Neural cell (in vitro differentiated cells): ENCODE measurements at regions not wholly inside any gene's neighbourhood (a gene's known extent, or its start where the extent isn't known, plus 50 kb on each side); places are given as distances from the start of the nearest gene placed in this dataset.

ENCODE experiments used
- EP300 ChIP-seq: fragments of 450-650 bp; conservative IDR thresholded peaks from 2 replicates; pipeline ENCODE4 v1.6.1; 2014; ENCODE audit warnings: antibody characterized with exemption, mild to moderate bottlenecking, moderate library complexity; ENCODE audit not compliant: poor library complexity, severe bottlenecking
- EZH2 ChIP-seq: fragments of 200-600, 300-800 bp; shearing (Covaris generic), sonication (generic); IDR thresholded peaks from 2 replicates; pipeline ENCODE4 v1.6.1; 2014; ENCODE audit warnings: antibody characterized with exemption, low read length, borderline replicate concordance, mild to moderate bottlenecking; ENCODE audit not compliant: insufficient read depth, poor library complexity, severe bottlenecking
- TF ChIP-seq, protein P1 (sequence below): fragments of 450-650 bp; IDR thresholded peaks from 2 replicates; pipeline ENCODE4 v1.5.1; 2014; ENCODE audit warnings: antibody characterized with exemption, mild to moderate bottlenecking, moderate library complexity; ENCODE audit not compliant: poor library complexity, severe bottlenecking

- TF ChIP-seq EZH2 (no peak), EP300 (no peak)
- TF ChIP-seq, protein P1, sequence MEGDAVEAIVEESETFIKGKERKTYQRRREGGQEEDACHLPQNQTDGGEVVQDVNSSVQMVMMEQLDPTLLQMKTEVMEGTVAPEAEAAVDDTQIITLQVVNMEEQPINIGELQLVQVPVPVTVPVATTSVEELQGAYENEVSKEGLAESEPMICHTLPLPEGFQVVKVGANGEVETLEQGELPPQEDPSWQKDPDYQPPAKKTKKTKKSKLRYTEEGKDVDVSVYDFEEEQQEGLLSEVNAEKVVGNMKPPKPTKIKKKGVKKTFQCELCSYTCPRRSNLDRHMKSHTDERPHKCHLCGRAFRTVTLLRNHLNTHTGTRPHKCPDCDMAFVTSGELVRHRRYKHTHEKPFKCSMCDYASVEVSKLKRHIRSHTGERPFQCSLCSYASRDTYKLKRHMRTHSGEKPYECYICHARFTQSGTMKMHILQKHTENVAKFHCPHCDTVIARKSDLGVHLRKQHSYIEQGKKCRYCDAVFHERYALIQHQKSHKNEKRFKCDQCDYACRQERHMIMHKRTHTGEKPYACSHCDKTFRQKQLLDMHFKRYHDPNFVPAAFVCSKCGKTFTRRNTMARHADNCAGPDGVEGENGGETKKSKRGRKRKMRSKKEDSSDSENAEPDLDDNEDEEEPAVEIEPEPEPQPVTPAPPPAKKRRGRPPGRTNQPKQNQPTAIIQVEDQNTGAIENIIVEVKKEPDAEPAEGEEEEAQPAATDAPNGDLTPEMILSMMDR, result no peak
Measured at GRCh38 chr15:45868109-45868691, 233.4 kb downstream of the SQOR start.
